ENCODE measurements at regions not wholly inside any gene's neighbourhood (a gene's known extent, or its start where the extent isn't known, plus 50 kb on each side); places are given as distances from the start of the nearest gene placed in this dataset.

GRCh38 chr22:49475253-49475652 lies 352.4 kb downstream of the BRD1 start:
- H3K4me3 ChIP-seq (ENCODE audit: low read depth, low read length) = no peak overlapping the region
- TF ChIP-seq CTCF (IDR thresholded peaks at IDR 0.05; ENCODE audit: control insufficient read depth, extremely low read depth, insufficient read depth) = no peak
- DNase-seq (ENCODE audit: low read depth) = no peak

GRCh38 chr22:49473286-49473685 lies 354.4 kb downstream of the BRD1 start:
- DNase-seq (ENCODE audit: low read depth) = no peak
- H3K4me3 ChIP-seq (ENCODE audit: low read depth, low read length) = no peak overlapping the region
- TF ChIP-seq CTCF (IDR thresholded peaks at IDR 0.05; ENCODE audit: control insufficient read depth, extremely low read depth, insufficient read depth) = no peak

GRCh38 chr22:49470741-49471503 lies 356.8 kb downstream of the BRD1 start:
- no peak for TF ChIP-seq CTCF (IDR thresholded peaks at IDR 0.05; ENCODE audit: control insufficient read depth, extremely low read depth, insufficient read depth)
- DNase-seq (ENCODE audit: low read depth) = no peak
- no peak overlapping the region for H3K4me3 ChIP-seq (ENCODE audit: low read depth, low read length)

- TF ChIP-seq CTCF (IDR thresholded peaks at IDR 0.05; ENCODE audit: control insufficient read depth, extremely low read depth, insufficient read depth) = no peak
- no peak for DNase-seq (ENCODE audit: low read depth)
- no peak overlapping the region for H3K4me3 ChIP-seq (ENCODE audit: low read depth, low read length)
Measured at GRCh38 chr22:49469896-49470740, 357.6 kb downstream of the BRD1 start.

- no peak for TF ChIP-seq CTCF (IDR thresholded peaks at IDR 0.05; ENCODE audit: control insufficient read depth, extremely low read depth, insufficient read depth)
- no peak overlapping the region for H3K4me3 ChIP-seq (ENCODE audit: low read depth, low read length)
- no peak for DNase-seq (ENCODE audit: low read depth)
Measured at GRCh38 chr22:49468487-49469198, 359.0 kb downstream of the BRD1 start.

GRCh38 chr22:49466878-49467595 lies 360.6 kb downstream of the BRD1 start:
- DNase-seq (ENCODE audit: low read depth) = no peak
- no peak for TF ChIP-seq CTCF (IDR thresholded peaks at IDR 0.05; ENCODE audit: control insufficient read depth, extremely low read depth, insufficient read depth)
- H3K4me3 ChIP-seq (ENCODE audit: low read depth, low read length) = no peak overlapping the region
